Esophagus squamous epithelium (tissue), 5 donors: ENCODE measurements at regions not wholly inside any gene's neighbourhood (a gene's known extent, or its start where the extent isn't known, plus 50 kb on each side); places are given as distances from the start of the nearest gene placed in this dataset.

Experiments used
- DNase-seq: peaks from one replicate; lab custom pipeline; 2025; lab: John Stamatoyannopoulos, UW
- H3K27ac ChIP-seq, 4 donors: fragments of 200-600 bp; sonication (generic); one replicate each; pipeline ENCODE4 v1.5.1; 2016 to 2019; ENCODE audit warnings: mild to moderate bottlenecking in 1 of 4
- H3K27me3 ChIP-seq, 4 donors: fragments of 200-600 bp; sonication (generic); 1 replicate in 3 of 4; 2 replicates in 1 of 4; pipeline versions ENCODE4 v1.5.1 to v1.6.0; 2017 to 2021; ENCODE audit warnings: antibody characterized with exemption in 1 of 4
- H3K36me3 ChIP-seq, 3 donors: fragments of 200-600 bp; sonication (generic); one replicate each; pipeline ENCODE4 v1.5.1; 2016 to 2019
- H3K4me1 ChIP-seq, 3 donors: fragments of 200-600 bp; sonication (generic); one replicate each; pipeline ENCODE4 v1.5.1; 2017 to 2019
- H3K4me3 ChIP-seq, 4 donors: fragments of 200-600 bp; sonication (generic); 1 replicate in 3 of 4; 2 replicates in 1 of 4; pipeline ENCODE4 v1.5.1; 2016 to 2019; ENCODE audit warnings: mild to moderate bottlenecking in 2 of 4, moderate library complexity in 1 of 4
- H3K9me3 ChIP-seq, 3 donors: fragments of 200-600 bp; sonication (generic); one replicate each; pipeline ENCODE4 v1.5.1; 2016 to 2019
- POLR2A ChIP-seq, 4 donors: fragments of 450-650 bp; IDR thresholded peaks; one replicate each; pipeline ENCODE4 v1.6.1; 2017; ENCODE audit warnings: antibody characterized with exemption in 4 of 4, mild to moderate bottlenecking in 4 of 4, moderate library complexity in 3 of 4
- WGBS, 2 donors: methylation state at CpG; one replicate each; pipeline ENCODE4 v1.1.5; 2018; 5-methylcytosine and 5-hydroxymethylcytosine counted together
- intact Hi-C: fragments of 100-400 bp; cut with DNase I; formaldehyde crosslinking; loops from one replicate; pipeline ENCODE4 v1.15.0; 2022
- TF ChIP-seq, protein P1 (sequence below), 6 experiments: fragments of 450-650 bp in 4 of 6; fragments of 200-600 bp in 2 of 6; sonication (generic) in 2 of 6; IDR thresholded peaks; one replicate each; pipeline ENCODE4 v1.5.1; 2016 to 2019; ENCODE audit warnings: antibody characterized with exemption in 6 of 6, mild to moderate bottlenecking in 4 of 6, moderate library complexity in 4 of 6
- donor health status: DM: yes; HTN: yes; CAD: no.

DNA sequence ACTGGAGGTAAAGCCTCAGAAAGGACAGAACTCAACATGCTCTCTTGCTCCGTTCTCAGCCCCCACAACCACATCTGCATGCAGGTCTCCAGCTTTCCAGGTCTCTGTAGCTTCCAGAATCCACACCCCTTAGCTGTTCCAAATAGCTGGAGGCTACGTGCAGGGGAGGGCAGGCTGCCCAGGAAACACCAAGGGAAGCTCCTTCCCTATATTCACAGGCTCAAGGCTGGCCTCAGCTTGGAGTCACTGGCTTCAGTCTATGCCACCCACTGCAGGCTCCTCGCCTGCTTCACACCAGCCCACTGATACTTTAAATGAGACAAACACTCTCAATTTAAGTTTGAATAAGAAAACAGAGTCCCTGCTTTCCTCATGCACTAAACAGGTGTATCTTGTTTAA lies 73.3 kb downstream of the ASCL4 start:
- TF ChIP-seq, protein P1, sequence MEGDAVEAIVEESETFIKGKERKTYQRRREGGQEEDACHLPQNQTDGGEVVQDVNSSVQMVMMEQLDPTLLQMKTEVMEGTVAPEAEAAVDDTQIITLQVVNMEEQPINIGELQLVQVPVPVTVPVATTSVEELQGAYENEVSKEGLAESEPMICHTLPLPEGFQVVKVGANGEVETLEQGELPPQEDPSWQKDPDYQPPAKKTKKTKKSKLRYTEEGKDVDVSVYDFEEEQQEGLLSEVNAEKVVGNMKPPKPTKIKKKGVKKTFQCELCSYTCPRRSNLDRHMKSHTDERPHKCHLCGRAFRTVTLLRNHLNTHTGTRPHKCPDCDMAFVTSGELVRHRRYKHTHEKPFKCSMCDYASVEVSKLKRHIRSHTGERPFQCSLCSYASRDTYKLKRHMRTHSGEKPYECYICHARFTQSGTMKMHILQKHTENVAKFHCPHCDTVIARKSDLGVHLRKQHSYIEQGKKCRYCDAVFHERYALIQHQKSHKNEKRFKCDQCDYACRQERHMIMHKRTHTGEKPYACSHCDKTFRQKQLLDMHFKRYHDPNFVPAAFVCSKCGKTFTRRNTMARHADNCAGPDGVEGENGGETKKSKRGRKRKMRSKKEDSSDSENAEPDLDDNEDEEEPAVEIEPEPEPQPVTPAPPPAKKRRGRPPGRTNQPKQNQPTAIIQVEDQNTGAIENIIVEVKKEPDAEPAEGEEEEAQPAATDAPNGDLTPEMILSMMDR (IDR thresholded peaks at IDR 0.05), result no peak
- TF ChIP-seq POLR2A (IDR thresholded peaks at IDR 0.05), result no peak
- Histone ChIP-seq H3K27ac (no peak overlapping the region), H3K4me3 (no peak overlapping the region), H3K27me3 (peaks cover 5 to 56% (median 13%) of the 10 kb centered on the region in 4 donors), H3K36me3 (no peaks in the 10 kb centered on the region), H3K9me3 (no peaks in the 10 kb centered on the region), H3K4me1 (peaks cover 19 to 51% (median 24%) of the 10 kb centered on the region in 3 donors)
- intact Hi-C loops, result no loop called here
- 12 to 23% methylated on average over 3 of the region's 3 CpGs for WGBS, 2 donors
- no peak for DNase-seq

DNA sequence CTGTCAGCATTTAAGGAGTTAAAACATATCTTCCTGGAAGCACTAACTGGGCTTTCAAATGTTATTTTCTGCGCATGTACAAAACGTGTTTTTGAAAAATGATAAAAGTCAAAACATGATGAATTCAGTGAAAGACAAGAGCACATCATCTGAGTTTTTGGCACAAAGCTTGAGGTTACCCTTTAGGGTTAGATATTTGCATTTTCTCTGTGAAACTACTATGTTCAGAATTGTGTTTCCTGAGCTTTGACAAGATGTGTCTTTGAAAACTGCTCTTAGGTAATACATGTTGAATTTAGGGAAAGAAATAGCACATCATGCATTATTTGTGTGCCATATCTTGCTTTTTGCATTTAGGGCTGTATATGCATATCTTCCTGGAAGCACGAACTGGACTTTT lies 79.0 kb downstream of the ASCL4 start:
- H3K27ac ChIP-seq, result no peak overlapping the region
- H3K36me3 ChIP-seq, result no peaks in the 10 kb centered on the region
- no peak for DNase-seq
- intact Hi-C loops, result no loop called here
- H3K4me3 ChIP-seq, result no peak overlapping the region
- H3K27me3 ChIP-seq, result peaks cover 0 to 45% (median 0%) of the 10 kb centered on the region in 4 donors
- H3K9me3 ChIP-seq, result no peaks in the 10 kb centered on the region
- WGBS, 2 donors, result 20 to 25% methylated on average over 3 of the region's 3 CpGs
- H3K4me1 ChIP-seq, result no peaks in the 10 kb centered on the region
- no peak for TF ChIP-seq POLR2A (IDR thresholded peaks at IDR 0.05)
- TF ChIP-seq, protein P1 (IDR thresholded peaks at IDR 0.05), result no peak

DNA sequence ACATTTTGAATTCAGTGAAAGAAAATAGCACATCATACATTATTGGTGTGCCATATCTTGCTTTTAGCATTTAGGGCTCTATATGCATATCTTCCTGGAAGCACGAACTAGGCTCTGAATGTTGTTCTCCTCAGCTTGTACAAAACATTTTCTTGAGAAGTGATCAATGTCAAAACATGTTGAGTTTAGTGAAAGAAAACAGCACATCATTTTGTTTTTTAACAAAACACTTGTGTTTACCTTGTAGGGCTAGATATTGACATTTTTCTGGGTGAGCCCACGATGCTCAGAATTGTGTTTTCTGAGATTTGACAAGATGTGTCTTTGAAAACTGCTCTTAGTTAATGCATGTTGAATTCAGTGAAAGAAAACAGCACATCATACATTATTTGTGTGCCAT lies 81.0 kb downstream of the ASCL4 start:
- H3K27me3 ChIP-seq, result peaks cover 0 to 56% (median 0%) of the 10 kb centered on the region in 4 donors
- H3K36me3 ChIP-seq, result no peaks in the 10 kb centered on the region
- no peak overlapping the region for H3K27ac ChIP-seq
- WGBS, 2 donors, result 73 to 86% methylated on average over 2 of the region's 2 CpGs
- intact Hi-C loops, result no loop called here
- H3K4me1 ChIP-seq, result no peaks in the 10 kb centered on the region
- no peaks in the 10 kb centered on the region for H3K9me3 ChIP-seq
- no peak overlapping the region for H3K4me3 ChIP-seq
- no peak for DNase-seq
- TF ChIP-seq POLR2A (IDR thresholded peaks at IDR 0.05), result no peak
- TF ChIP-seq, protein P1 (IDR thresholded peaks at IDR 0.05), result no peak

DNA sequence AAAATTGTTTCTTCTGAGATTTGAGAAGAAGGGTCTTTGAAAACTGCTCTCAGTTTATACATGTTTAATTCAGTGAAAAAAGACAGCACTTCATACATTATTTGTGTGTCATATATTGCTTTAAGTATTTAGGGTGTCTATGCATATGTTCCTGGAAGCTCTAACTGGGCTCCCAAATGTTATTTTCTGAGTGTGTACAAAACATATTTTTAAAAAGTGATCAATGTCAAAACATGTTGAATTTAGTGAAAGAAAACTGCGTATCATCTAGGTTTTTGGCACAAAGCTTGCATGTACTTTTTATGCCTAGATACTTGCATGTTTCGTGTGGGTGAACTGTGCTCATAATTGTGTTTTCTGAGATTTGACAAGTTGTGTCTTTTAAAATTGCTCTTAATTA lies 81.6 kb downstream of the ASCL4 start:
- H3K4me3 ChIP-seq, result no peak overlapping the region
- no peaks in the 10 kb centered on the region for H3K4me1 ChIP-seq
- no peaks in the 10 kb centered on the region for H3K36me3 ChIP-seq
- intact Hi-C loops, result no loop called here
- TF ChIP-seq, protein P1 (IDR thresholded peaks at IDR 0.05), result no peak
- no peak for TF ChIP-seq POLR2A (IDR thresholded peaks at IDR 0.05)
- H3K9me3 ChIP-seq, result no peaks in the 10 kb centered on the region
- DNase-seq, result no peak
- no peak overlapping the region for H3K27ac ChIP-seq
- WGBS, 2 donors, result 38 to 46% methylated on average over 2 of the region's 2 CpGs
- peaks cover 0 to 61% (median 0%) of the 10 kb centered on the region in 4 donors for H3K27me3 ChIP-seq

DNA sequence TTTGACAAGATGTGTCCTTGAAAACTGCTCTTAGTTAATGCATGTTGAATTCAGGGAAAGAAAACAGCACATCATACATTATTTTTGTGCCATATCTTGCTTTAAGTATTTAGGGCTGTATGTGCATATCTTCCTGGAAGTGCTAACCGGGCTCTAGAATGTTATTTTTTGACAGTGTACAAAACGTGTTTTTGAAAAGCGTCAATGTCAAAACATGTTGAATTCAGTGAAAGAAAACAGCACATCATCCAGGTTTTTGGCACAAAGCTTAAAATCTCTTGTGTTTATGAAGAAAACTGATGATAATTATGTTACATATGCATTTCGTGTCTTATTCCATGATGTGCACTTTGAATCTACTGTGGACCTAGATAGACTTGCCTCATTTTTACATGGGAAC lies 82.7 kb downstream of the ASCL4 start:
- Histone ChIP-seq H3K36me3 (no peaks in the 10 kb centered on the region), H3K4me1 (no peaks in the 10 kb centered on the region), H3K27ac (no peak overlapping the region), H3K4me3 (no peak overlapping the region), H3K9me3 (no peaks in the 10 kb centered on the region), H3K27me3 (peaks cover 0 to 65% (median 0%) of the 10 kb centered on the region in 4 donors)
- WGBS, 2 donors, result 69 to 80% methylated on average over 4 of the region's 4 CpGs
- intact Hi-C loops, result no loop called here
- no peak for DNase-seq
- no peak for TF ChIP-seq POLR2A (IDR thresholded peaks at IDR 0.05)
- TF ChIP-seq, protein P1 (IDR thresholded peaks at IDR 0.05), result no peak
